H54 (cell line): ENCODE measurements at regions not wholly inside any gene's neighbourhood (a gene's known extent, or its start where the extent isn't known, plus 50 kb on each side); places are given as distances from the start of the nearest gene placed in this dataset.
"Not testable (repeated sequence)": the region's sequence is repeated elsewhere in the genome, so short reads cannot be mapped to it uniquely, and the experiment has no call there.

Experiments used
- DNase-seq: peaks from one replicate; pipeline ENCODE4 v3.0.0; 2011; ENCODE audit warnings: low spot score, mixed read lengths; ENCODE audit not compliant: insufficient read length
- FAIRE-seq: peaks from 3 replicates; lab custom pipeline; 2011; peaks lifted over from hg19 to GRCh38; lab: Jason Lieb, UNC
- POLR2A ChIP-seq: IDR thresholded peaks from 2 replicates; pipeline ENCODE4 v1.6.1; 2011; ENCODE audit warnings: low read depth, mild to moderate bottlenecking, low read length

GRCh38 chrY:17511984-17512383 is 368.0 kb downstream of the CDY2B start:
- DNase-seq, FAIRE-seq: not testable (repeated sequence)

- DNase-seq, FAIRE-seq: not testable (repeated sequence)
Measured at GRCh38 chrY:17511476-17511875, 368.5 kb downstream of the CDY2B start.

- not testable (repeated sequence) for FAIRE-seq, DNase-seq
Measured at GRCh38 chrY:17505834-17506233, 374.2 kb downstream of the CDY2B start.

- not testable (repeated sequence) for DNase-seq, FAIRE-seq
Measured at GRCh38 chrY:17484763-17485162, 395.3 kb downstream of the CDY2B start.

GRCh38 chrY:17484157-17484556 is 395.9 kb downstream of the CDY2B start:
- DNase-seq, FAIRE-seq: not testable (repeated sequence)

GRCh38 chrY:17481389-17482022 is 398.5 kb downstream of the CDY2B start:
- not testable (repeated sequence) for DNase-seq, FAIRE-seq

- not testable (repeated sequence) for FAIRE-seq
Measured at GRCh38 chrY:17472068-17472467, 408.0 kb downstream of the CDY2B start.

GRCh38 chrY:17459753-17460152 is 420.3 kb downstream of the CDY2B start:
- not testable (repeated sequence) for FAIRE-seq, DNase-seq

More at GRCh38 chrY:17472068-17472467, 408.0 kb downstream of the CDY2B start:
- DNase-seq = not testable (repeated sequence)

- FAIRE-seq (no peak), DNase-seq (no peak)
- no peak for TF ChIP-seq POLR2A
Measured at GRCh38 chrY:17430570-17431166, 449.4 kb downstream of the CDY2B start.

- no peak for TF ChIP-seq POLR2A
- DNase-seq = no peak
Measured at GRCh38 chrY:17398336-17399072, 481.5 kb downstream of the CDY2B start.

GRCh38 chrY:17397659-17398058 is 482.4 kb downstream of the CDY2B start:
- TF ChIP-seq POLR2A = no peak
- DNase-seq = no peak
- FAIRE-seq = no peak

More at GRCh38 chrY:17398336-17399072, 481.5 kb downstream of the CDY2B start:
- FAIRE-seq = no peak

- FAIRE-seq = no peak
Measured at GRCh38 chrY:17381431-17382070, 498.5 kb downstream of the CDY2B start.

GRCh38 chrY:17378326-17378725 is 501.7 kb downstream of the CDY2B start:
- FAIRE-seq (no peak), DNase-seq (no peak)
- no peak for TF ChIP-seq POLR2A

More at GRCh38 chrY:17381431-17382070, 498.5 kb downstream of the CDY2B start:
- no peak for TF ChIP-seq POLR2A
- DNase-seq = no peak

- FAIRE-seq = no peak
- DNase-seq = no peak
- no peak for TF ChIP-seq POLR2A
Measured at GRCh38 chrY:17368413-17368812, 511.6 kb downstream of the CDY2B start.
